NOMO-1 treated with dmso at 0.1 percent for 144 hours (cell line): ENCODE measurements at regions not wholly inside any gene's neighbourhood (a gene's known extent, or its start where the extent isn't known, plus 50 kb on each side); places are given as distances from the start of the nearest gene placed in this dataset.

ENCODE experiments used
- DNase-seq: peaks from one replicate; lab custom pipeline; 2025; ENCODE audit not compliant: unreplicated experiment; lab: John Stamatoyannopoulos, UW

DNA sequence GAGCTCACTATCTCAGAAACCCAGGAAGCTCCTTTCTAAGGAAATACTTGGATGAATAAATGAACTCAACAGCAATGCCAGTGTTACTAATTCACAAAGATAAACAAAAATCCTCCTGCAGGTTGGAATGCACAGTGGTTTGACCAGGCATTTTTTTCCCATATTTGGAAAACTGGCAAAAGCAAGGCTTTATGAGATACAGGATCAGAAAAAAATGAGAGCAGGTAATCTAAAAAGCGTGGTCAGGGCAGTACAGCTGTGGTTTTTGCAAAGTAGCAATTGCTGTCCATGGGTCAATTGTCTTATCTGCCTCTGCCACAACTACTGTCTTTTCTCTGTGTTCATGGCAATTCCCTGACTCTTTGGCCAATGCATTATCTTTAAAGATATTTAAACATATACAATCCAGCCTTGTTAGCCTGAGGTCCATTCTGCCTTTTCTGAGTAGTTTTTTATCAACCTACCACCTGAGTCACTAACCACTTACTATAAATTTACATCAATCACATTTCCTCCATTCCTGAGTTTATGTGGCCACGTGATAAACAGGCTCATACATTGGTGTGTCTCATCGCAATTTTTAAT is 564.5 kb upstream of the IGFBP3 start:
- DNase-seq, result no peak

DNA sequence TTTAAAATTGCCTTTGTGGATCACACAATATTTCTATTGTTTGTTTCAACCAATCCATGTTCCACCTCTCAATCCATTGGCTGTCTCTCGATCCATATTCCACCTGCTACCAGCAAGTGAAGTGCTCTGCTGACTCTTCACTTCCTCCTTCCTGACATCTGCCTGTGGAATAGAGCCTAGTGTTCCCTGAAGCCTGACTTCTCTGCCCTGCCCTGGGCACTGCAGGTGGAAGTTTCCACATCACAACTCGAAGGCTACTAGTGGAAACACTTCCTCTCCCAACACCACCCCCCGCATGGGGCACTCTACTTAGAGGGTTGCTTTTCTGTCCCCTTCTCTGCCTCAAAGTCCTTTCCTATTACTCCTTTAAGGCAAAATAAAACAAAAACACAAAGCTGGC is 563.8 kb upstream of the IGFBP3 start:
- DNase-seq, result no peak

DNA sequence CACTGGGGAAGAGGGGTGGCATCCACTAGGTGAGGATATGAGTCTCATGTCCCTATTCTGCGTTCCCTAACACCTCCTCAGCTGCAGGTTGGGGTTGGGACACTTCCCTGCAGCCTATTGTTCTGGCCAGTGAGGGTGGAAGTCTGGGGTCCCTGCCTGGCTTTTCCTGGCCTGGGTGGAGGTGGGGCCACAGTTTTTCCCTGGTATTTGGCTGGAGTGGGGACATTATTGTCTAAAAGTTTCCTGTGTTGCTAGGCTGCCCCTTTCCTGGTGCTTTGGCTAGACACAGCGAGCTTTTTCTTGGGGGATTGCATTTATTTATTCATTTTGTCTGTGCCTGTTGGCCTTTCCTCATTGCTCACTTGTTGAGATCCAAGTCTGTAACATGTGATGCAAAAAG is 559.5 kb upstream of the IGFBP3 start:
- no peak for DNase-seq

DNA sequence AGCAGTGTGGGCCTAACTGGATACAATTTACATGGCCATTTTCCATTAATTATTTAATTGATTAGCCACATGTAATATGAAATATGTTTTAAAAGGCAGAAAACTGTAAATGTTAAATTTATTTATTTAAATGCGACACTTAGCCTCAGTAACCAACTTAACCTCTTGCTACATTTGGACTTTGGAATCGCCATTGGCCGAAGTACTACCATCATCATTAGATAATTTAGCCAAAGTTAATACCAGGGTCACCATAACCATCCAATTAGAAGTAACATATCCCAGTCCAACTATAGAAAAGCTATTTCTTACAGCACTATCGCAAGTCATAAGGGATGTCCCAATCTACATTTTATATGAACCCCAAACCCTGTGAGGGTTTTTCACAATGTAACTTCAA is 558.6 kb upstream of the IGFBP3 start:
- no peak for DNase-seq

DNA sequence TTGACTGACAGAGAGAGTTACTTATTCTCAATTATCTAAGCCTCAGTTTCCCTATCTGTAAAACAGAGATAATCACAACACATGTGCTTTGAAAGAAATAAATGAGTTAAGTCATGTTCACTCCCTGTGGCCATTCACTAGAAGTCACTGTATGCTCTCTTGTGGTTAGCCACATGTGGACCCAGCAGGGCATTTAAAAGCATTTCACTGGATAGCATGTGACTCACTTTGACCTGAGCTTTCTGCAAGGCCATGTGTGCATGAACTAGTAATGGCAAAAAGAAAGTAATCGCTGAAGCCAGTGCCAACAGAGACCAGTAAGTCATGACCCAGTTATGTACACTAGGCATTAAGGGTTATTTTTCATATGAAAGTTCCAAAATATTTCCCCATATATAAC is 557.0 kb upstream of the IGFBP3 start:
- no peak for DNase-seq

DNA sequence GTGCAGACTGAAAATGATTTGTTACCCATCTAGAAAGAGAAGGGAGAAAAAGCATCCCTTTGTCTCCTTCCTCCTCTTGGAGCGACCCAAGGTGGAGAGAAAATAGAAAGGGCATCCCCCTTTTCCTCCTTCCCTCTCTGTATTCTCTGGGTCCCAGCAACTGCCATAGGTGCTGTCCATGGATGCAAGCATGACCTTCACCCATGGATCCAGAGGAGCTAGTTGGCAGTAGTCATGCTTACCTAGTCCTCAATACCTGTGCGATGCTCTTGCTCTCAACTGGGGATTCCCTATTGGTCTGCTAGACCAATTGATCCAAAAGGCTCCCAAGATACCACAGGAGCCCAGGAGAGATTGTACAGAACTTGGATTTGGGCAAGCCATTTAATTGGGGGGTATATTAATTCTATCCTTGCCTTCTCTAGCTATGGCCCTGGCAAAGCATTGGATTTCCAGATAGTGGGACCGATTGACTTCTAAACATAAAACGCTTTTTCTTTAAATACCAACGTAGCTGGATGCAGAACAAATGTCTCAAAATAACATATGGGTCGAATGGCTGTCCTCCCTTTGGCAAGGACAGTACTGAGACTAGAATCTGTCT is 547.8 kb upstream of the IGFBP3 start:
- no peak for DNase-seq

DNA sequence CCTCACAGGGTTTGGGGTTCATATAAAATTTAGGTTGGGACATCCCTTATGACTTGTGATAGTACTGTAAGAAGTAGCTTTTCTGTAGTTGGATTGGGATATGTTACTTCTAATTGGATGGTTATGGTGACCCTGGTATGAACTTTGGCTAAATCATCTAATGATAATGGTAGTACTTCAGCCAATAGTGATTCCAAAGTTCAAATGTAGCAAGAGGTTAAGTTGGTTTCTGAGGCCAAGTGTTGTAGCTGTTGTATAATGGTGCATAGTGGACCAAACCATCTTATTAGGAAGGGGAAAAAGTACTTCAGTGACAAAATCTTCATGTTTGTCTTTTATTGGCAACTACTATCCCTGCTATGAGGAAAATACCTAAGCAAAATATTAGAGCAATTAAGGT is 542.1 kb upstream of the IGFBP3 start:
- no peak for DNase-seq

DNA sequence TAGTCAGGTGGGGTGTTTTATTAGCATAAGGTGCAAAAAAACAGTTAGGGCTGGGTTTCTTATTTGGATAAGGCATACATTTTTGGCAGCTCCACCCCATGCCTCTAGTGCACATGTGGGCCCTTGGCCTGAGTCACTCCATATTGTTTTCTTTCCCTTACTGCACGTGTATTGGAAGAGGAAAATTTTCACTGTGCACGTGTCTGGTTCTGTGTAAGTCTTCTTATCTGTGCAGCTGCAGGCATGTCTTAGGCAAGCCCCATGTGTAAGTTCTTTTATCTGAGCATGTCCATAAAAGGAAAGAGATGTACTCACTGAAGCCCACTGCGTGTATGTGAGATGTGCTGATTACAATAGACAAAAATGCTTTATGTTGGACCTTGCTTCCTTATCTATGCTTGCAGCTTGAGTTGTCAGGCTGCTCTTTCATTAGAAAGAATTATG is 540.3 kb upstream of the IGFBP3 start:
- no peak for DNase-seq

DNA sequence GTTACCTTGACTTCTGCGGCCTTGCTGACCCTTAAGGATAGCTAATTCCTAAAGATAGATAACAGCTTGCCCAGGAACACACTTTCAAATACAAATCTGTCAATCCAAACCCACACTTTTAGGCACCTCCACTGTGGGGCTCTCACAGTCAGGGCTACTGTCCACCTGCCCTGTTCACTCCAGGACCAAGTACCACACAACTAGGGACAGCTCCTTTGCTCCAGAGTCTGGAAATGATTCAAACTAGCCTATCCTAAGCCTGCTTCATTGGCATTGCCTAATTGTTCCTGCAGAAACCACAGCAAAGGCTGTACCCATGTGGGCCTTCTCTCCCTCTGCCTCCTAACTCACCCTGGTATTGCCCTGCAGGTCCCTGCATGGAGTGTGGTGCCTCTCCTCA is 538.9 kb upstream of the IGFBP3 start:
- no peak for DNase-seq

DNA sequence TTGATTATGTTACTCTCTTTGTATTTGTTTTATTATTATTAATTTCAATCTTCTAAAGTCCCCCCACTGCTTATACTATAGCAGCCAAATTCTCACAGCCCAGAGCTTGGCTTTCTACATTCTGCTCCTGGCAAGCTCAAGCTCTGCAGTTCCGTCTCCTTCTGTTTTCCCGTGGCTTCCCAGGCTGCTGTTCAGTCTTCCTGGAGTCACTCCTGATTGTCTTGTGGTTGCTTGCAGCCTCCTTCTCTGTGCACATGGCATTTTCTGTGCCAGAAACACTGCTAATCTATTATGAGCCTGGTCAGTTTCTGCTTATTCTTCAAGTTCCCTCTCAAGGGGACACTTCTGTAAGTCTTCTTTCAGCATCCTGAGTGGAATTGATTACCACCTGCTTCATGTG is 533.7 kb upstream of the IGFBP3 start:
- DNase-seq, result no peak

DNA sequence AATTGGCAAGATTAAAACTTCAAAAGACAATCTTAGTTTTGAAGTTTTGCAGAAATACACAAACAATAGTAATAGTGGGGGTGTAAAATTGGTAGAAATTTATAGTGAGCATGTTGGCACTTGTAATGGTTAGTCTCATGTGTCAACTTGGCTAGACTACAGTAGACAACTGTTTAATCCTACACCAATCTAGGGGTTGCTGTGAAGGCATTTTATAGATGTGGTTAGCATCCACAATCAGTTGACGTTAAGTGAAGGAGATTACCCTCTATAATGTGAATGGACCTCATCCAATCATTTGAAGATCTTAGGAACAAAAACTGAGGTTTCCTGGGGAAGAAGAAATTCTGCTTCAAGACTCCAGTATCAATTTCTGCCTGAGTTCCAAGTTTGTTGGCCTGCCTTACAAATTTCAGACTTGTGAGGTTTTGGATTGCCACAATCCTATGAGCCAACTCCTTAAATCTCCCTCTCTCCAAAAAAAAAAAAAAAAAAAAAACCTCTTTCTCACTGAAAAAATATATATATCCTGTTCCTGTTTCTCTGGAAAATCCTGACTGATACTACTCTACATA is 531.6 kb upstream of the IGFBP3 start:
- no peak for DNase-seq

DNA sequence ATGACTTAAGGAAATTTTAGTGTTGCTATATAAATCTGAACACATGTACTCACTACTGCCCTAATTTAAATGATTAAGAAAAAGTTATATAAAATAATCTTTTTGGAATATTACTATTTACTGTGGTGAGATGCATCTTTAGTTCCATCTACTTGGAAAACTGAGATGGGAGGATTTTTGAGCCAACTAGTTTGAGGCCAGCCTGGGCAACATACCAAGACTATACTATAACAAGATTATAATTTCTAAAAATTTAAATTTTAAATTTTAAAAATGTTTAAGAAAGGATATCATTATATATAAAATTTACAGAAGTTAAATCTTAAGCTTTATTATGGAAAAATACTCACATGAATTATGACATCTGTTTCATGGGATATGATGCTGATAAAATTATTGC is 530.8 kb upstream of the IGFBP3 start:
- no peak for DNase-seq

DNA sequence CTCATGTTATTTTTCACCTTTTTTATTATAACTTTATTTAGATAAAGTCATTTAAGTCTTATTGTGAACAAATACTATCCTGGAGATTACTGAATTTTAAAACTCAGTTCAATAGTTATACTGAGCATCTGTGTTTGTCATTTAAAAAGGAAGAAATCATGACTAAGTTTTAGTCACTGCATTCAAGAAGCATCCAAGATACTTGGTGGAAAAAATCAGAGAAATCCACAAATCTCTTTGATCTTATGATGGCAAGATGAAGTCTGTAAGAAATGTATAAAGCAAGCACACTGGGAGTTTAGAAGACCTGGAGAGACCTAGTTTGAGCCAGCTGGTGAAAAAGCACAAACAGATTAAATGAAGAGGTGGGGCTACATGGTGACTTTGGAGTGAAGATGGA is 529.8 kb upstream of the IGFBP3 start:
- no peak for DNase-seq

DNA sequence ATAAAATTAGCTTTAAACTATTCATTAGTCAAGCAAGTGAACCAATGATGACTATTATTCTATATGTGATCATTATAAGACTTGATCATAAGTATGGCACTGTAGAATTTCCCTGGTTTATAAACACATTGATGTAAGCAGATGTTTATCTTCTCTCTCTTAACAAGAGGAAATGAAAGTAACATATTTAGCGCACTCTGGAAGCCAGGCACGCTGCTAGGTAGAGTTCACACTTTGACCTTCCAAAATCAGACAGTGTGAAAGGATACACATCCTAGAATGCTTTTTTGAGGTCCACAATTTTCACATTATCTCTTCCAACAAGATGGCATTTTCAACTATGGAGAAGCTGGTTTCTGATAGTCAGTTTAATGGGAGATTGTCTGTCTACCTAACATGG is 529.4 kb upstream of the IGFBP3 start:
- no peak for DNase-seq

DNA sequence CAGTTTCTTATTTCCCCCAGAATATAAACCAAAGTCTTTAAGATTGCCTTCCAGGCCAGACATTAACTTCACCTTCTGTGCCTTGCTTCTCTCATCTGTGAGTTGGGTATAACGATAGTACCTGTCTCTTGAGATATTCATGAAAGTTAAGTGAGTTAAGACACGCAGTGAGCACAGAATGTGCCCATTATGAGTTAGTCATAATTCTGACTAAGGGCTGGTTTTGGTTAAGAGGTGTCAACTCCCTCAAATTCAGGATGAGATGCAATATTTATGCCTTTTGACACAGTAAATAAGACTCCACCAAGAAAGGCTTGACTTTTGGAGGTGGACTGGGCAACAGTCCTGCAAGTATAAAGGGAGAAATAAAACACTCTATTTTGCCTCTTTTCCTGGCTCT is 528.7 kb upstream of the IGFBP3 start:
- DNase-seq, result no peak

DNA sequence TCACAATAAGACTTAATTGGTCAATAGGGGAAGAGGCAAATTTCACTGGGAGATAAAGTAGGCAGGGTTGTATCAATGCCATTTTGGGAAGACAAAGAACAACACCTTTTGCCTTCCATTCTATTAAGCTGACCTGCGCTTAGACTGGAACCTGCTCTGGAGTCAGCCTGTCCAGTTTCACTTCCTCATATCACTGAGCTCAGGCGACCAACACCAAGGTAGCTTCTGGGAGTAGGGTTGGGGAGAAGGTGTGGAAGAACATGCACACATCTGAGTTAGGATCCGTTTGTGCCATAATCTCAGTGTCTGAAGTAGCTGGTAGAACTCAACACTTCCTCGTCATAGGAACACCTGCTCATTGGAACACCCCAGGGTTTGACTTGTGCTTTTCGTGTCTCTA is 527.4 kb upstream of the IGFBP3 start:
- DNase-seq, result no peak

DNA sequence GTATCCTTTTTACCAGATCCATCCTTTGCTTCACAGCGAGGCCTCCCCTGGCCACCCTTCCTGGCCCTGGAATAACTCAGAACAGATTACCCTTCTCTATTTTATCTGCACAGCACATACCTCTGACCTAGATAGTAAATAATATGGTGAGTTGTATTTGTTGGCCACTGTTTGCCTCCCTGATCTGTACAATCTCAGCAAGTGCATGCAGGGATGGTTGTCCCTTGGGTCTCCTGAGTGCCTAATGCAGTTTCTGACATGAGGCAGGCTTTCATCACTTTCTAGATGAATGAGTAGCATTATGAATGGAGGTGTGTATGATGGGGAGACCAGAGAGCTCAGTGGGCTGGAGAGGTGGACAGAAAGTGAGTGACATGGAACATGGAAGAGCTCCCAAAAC is 525.1 kb upstream of the IGFBP3 start:
- DNase-seq, result no peak

DNA sequence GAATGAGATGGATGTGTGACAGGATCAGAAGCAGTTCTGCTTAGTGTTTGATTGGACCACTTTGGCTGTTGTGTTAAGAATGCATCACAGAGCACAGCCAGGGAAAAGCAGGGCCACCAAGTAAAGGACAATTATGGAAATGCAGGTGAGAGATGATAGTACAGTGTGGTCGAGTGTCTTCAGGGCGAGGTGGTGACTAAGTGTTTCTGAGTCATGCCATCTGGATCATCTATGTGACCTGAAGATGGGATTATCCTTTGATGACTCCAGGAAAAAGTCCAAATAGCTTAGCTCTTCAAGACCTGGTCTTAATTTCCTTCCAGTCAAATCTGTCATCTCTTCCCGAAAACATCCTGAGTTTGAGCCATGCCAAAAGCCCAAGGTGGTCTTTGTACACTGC is 523.2 kb upstream of the IGFBP3 start:
- no peak for DNase-seq

DNA sequence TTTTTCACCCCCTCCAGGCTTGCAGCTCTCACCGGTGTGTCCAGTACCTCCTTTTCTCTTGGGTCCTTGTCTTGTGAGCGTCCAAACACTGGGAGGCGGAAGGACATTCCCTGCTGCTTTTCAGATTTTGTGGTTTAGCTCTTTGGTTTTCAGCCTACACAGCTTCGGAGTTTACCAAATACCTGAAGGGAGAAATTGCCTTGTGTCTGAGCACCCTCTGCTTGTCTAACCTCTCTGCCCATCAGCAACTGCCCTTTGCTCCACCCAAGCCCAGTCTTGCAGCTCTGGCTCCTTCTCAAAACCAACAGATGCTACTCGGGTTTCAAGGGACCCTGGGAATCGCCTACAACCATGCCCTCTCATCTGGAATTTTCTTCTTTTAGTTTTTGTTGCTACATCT is 519.1 kb upstream of the IGFBP3 start:
- no peak for DNase-seq

DNA sequence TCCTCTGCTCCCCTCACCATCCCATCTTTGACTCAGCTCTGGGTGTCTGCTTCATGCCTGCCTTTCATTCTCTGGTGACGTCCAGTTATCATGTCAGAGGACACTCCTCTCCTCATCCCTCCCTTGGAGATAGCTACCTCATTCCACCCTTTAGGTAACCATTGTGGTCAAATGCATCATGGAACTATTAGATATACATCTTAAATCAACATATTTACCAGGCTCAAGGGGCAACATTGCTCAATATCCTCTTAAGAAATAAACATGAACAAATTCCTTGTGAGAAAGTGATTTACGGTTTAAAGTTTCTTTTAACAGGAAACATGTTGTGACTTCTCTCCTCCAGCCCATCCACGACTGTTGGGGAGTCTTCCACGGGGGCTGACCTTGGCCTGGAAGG is 511.6 kb upstream of the IGFBP3 start:
- no peak for DNase-seq

DNA sequence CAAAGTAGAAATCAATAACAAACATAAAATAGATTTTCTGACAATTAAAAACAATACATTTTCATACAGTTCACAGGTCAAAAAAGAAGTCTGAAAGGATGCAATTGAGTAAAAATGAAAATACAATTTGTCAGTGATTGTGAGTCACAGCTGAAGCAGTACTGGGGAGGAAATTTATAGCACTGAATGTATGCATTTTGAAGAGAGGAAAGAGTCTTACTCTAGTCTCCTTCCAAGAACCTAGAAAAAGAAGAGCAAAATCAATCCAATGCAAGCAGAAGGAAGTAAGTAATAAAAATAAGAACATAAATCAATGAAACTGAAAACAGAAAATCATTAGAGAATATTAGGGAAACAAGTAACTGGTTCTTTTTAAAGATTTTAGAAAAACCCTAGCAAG is 507.2 kb upstream of the IGFBP3 start:
- no peak for DNase-seq

DNA sequence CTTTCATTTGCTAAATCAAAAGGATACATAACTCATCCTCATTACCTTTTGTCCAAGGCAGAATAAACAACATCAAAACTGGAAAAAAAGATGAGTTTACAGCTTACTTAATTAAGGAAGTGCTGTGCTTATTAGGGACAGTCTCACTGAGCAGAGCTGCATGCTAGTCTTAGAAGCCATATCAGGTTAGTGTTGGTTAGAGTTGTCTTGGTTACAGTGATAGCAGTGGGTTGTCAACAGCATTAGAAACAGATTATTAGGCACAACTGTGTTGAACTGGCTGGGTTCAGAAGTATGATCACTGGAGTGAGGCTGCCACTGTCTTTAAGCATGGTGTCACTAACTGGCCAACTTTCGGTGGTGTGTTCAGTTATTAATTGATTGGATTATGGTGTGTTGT is 503.9 kb upstream of the IGFBP3 start:
- no peak for DNase-seq
